Islet of Langerhans (tissue), 1 donor: ENCODE measurements at regions not wholly inside any gene's neighbourhood (a gene's known extent, or its start where the extent isn't known, plus 50 kb on each side); places are given as distances from the start of the nearest gene placed in this dataset.
"Not testable (repeated sequence)": the region's sequence is repeated elsewhere in the genome, so short reads cannot be mapped to it uniquely, and the experiment has no call there.

ENCODE experiments used
- FAIRE-seq: peaks from one replicate; lab custom pipeline; 2011; peaks lifted over from hg19 to GRCh38; lab: Jason Lieb, UNC

DNA sequence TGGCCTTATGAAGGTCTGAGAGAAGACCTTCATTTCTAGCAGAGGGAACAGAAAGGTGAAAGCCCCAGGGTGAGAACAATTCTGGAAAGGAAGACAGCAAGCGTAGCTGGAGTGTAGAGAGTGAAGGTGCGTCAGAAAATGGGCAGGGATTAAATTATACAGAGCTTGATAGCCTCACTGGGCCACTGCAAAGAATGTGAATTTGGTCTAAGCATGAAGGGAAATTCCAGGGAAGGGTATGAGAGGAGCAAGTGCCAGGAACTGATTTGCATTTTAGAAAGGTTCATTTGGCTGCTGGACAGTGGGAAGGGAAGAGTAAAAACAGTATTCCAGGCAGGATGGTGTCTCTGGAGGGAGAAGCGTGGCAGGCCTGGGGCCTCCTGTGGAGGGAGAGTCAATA lies 274.1 kb upstream of the ASIC2 start:
- no peak for FAIRE-seq

DNA sequence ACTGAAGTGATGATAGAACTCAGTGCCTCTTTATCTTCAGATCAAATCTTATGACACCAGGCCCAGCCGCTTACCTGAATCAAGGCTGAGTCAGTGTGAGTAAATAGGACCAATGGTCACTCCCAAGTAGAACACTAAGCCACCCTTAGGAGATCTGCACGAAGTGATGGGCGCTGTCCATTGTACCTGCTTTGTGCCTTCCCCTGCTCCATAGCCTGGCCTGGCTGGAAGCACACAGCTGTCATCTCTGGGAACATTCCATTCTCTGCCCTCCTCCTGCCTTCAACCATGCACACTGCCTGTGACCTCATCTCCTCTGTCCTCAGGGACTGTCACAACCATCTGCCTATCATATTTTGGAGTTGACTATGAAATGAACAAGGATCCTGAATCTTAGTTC lies 279.5 kb upstream of the ASIC2 start:
- FAIRE-seq: no peak

DNA sequence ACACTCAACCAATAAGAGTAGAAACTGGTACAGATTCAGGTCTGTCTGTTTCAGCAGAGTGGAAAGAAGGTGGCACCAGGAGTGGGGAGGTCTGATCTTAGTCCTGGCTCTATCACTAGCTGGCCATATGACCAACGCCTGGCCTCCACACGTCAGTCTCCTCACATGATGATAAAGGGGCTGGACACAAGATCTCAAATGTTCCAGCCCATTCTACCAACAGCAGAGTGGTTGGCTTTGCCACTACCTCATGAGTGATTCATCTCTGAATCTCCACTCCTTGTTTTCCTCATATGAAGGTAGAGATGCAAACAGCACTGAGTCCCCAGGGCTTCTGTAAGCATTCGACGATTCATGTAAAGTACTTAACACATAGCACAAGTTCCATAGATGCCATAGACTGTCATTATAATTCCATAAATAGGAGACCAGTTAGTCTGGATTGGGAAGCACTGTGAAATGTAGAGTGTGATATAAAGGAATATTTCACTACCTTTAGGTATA lies 281.9 kb upstream of the ASIC2 start:
- no peak for FAIRE-seq

DNA sequence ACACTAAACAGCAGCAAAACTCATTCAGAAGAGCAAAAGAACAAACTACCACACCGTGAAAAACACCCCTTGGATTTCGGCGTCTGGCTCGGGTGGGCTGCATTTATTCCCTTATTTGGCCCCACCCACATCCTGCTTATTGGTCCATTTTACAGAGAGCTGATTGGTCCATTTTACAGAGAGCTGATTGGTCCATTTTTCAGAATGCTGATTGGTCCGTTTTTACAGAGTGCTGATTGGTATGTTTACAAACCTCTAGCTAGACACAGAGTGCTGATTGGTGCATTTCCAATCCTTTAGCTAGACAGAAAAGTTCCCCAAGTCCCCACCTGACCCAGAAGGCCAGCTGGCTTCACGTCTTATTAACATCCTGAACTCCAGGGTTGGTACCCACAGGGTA lies 286.6 kb upstream of the ASIC2 start:
- not testable (repeated sequence) for FAIRE-seq

DNA sequence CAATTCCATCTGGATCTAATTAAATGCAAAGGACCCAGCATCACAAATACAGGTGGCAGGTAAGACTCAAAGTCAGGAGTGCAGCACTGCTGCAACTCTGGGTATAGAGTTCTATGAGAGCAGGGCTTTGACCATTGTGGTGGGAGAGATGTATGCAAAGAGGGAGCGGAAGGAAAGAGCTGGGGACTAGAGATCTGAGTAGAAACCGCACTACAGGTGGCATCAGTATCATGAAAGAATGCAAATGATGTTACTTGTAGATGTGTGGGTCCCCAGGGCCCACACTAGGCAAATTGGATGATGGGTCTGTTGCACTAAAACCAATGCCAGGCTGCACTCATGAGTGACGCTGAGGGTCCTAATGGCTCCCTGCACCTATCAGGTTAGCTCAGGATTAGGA lies 287.1 kb upstream of the ASIC2 start:
- no peak for FAIRE-seq

DNA sequence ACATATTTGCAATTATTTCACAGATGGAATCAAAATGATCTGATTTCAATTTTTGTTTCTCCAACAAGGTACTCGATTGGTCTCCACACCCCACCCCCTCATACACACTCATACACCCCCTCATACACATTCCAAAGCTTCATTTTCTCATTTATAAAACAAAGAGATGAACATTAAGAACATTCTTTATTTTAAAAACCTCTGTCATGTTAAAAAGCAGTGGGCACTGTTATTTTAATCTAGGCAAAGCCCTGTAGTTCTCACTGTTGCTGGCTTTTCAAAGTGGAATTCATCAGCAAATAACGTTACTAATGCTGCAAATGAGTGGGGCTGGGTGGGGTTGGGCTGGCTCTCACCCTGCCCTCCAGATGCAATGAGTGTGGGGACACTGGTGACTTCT lies 289.6 kb upstream of the ASIC2 start:
- FAIRE-seq: no peak

DNA sequence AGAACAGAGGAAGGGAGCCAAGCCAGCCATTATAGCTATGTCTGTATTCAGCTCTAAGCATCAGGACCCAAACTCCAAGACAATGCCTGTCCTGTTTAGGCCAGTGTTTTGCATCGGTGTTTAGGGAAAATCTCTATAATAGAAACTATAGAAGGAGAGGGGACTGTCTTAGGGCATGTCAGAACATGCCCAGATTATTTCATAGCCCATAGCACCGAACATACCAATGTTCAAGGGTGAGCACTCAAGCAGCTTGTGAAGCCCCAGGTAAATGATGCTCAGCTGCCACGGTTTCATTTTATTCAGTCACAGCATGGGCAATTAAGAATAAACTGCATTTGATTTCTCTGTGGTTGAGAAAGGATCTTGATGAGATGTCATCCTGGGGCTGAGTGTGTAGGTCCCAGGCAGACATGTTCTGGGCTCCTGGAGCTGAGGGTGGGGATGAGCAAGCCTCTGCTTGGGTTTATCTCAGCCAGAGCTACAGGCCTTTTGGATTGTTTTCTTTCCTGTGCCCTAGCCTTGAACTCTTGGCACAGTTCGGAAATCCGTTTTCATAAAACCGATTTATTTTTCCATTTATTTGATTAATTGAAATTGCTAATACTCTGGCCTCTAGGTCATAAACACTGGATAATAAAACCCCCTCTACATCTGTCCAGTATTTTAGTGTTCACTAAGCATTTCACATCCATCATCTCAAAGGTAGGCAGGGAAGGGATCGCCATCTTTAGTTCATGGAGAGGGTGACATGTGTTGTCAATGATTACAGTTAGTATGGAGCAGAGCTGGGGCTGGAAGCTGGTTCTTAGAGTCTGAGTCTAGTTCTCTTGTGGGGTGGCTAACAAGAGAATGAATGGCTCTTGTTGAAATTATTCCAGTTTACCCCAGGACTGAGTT lies 290.7 kb upstream of the ASIC2 start:
- no peak for FAIRE-seq

DNA sequence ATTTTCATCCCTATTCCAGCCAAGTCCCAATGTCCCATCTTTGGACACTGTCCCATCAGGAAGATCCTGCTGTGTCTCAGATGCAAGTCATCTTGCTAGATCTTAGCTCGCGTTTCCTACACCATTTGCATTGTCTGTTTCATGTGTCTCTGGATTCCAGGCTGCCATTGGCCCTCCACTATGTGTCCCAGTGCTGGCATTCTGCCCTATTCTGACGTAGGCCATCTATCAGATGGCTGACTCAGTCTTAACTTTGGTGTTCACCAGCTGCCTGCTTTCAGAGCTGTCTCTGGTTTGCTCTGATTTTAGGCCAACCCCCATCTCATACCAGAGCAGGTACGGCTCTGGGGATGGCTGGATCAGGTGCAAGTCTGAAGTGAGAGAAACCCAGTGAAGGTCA lies 300.9 kb upstream of the ASIC2 start:
- FAIRE-seq: no peak

DNA sequence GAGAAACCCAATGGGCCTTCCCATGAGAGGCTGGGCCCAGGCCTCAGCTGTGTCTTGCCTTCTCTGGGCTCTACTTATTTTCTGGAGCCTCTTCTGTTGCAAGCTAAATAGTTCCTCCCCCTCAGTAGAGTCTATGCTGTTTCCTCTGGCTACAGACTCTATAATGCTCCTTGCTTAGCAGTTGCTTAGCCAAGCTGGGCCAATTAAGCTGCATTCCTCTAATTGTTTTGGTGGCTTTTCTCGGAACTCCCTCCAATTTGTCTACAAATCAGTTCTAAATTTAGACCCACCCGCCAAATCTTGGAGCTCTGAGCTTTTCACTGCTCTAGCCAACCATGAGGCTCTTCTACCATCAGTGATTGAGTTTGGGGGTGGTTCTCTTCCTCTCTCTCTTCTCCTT lies 302.7 kb upstream of the ASIC2 start:
- no peak for FAIRE-seq

DNA sequence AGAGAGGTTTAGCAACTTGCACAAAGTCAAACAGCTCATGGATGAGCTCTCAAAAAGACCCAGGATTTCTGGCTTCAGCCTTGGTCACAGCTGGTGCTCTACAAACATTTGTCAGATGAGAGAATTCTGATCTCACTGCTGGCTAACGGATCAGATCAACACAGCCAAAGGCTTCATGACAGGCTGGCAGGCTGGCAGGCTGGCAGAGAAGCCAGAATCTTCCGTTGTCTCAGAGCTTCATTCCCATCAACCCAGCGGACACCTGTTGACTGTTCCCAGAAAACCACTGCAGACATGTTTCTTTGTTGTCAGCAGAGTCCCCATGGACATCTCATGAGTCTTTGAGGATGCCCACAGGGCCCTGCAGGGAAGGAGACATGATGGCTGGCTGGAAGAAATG lies 303.8 kb upstream of the ASIC2 start:
- FAIRE-seq: no peak

DNA sequence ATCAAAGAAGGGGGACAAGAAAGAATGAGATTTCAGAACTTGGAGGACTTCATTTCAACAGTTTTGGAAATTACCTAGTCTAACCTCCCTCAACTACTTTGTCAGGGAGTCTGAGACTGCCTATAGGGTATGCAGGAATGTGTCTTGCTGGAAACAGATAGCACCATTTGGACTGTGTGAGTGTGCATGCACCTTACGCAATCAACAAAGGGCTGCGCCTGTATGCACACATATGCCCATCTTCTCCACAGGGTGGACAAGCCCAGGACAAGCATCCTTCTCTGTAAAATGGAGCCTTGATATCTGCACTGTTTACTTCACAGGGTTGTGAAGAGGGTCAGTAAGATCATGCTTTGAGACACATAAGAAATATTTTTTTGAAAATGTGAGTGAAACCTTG lies 305.7 kb upstream of the ASIC2 start:
- FAIRE-seq: no peak

DNA sequence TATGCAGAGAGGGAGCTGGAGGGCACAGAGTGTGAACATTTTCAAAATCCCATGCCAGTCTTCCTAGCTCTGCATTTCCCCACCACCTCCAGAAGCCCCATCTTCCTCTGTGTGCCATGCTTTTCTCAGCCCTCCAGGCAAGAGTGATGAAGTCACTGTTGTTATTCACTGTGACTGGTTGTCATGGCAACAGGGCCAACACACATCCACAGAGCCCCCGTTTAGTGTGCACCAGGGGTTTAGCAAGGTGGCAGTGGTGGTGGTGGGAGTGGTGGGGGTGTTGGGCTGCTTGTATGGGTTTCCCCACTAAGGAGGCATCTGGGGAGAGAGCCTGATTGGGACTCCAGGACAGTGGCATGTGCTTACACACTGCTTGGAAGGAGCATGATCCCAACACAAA lies 309.9 kb upstream of the ASIC2 start:
- FAIRE-seq: no peak

DNA sequence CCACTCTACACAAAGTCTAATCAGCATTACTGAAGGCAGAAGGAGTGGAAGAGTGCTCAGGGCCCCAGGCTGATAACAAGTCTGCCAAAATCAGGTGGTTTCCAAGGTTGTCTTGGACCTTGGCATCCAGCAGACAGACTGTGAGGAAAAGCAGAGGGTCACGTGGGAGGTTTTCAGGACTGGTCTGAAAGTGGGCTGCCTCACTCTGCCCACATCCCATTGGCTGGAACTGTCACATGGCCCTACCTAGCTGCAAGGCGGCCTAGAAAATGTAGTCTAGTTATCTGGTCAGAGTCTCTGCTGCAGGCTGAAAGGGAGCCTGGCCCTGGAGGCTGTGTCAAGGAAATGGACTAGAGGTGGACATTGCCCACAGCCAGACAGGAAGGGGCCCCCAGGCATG lies 310.7 kb upstream of the ASIC2 start:
- FAIRE-seq: no peak

DNA sequence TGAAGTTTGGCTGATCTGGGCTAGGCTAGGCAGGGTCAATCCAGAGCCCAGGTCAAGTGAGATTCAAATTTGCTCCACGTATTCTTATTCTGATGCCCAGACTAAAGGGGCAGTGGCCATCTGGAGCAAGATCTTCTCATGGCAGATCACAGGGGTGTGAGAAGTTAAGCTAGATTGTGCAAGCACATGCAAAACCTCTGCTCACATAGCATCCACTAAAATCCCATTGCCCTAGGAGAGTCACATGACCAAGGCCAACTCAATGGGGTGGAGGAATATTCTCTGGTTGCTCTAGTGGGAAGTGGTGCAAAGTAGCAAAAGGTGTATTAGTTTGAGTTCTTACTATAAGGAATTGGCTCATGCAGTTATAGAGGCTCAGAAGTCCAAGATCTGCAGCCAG lies 318.4 kb upstream of the ASIC2 start:
- FAIRE-seq: no peak

DNA sequence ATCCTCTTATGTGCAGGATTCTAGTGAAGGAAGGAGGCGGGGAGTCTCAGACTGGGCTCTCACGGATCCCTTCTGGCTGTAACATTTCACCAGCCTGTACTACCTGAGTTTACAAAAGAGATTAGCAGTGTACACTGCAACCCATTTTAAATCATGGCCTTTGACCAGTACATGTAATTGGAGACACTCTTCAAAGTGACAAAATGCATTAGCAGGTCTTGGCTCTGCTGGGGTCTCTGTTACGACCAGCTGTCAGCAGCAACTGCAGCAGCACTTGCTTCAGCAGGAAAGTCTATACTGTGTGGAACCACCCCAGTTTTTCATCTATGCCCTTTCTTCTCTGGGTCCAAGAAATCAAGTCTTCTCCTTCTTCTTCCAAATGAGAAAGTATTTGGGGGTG lies 322.8 kb upstream of the ASIC2 start:
- FAIRE-seq: no peak

DNA sequence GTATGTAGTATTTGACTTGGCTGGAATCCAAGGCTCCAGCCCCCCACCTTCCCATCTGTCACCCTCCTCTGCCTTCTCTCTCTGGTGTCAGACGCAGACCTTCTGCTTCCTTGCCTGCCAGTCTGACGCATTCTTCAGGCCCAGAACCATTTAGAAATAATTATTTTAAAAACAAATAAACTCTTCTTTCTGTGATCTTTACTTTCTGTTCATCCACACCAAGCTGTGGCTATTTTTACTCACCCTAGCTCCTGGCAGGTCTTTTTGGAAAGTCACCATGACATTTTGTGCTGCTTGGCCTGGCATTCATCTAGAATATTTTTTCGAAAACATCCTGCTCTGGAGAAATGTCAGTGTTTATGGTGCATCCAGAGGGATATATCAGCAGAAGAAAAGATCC lies 330.7 kb upstream of the ASIC2 start:
- FAIRE-seq: no peak

DNA sequence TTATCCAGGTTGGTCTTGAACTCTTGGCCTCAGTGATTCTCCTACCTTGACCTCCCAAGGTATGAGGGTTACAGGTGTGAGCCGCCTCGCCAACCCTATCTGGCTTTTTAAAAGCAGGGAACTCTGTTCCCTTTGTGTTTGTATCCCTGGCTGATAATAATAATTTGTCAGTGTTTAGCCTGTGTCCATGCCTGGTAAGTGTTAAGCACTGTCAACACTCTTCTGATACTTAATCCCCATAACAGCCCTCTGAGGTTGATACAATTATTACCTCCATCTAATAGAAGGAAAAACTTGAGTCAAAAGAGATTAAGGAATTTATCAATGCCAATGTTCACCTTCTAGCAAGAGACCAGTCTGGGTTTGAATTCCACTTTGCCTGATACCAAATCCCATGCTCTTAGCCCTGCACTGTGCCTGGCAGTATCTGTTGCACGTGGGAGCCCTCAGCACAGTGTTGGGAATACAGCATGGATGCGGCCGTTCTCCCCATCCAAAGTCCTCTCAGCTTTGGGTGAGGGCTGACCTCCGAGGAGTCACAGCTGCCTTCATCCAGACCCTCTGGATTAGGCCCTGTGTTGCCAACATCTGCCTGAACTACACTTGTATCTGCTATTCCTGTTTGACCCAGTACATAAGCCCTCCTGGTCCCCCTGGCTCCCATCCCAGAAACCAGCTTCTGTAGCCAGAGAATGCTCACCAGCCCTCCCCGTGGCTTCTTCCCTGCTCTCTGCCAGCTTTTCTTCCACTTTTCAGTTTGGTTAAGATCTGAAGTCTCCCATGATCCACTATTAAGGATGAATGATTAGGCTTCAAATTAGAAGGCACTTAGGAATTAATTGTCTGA lies 335.6 kb upstream of the ASIC2 start:
- FAIRE-seq: no peak

DNA sequence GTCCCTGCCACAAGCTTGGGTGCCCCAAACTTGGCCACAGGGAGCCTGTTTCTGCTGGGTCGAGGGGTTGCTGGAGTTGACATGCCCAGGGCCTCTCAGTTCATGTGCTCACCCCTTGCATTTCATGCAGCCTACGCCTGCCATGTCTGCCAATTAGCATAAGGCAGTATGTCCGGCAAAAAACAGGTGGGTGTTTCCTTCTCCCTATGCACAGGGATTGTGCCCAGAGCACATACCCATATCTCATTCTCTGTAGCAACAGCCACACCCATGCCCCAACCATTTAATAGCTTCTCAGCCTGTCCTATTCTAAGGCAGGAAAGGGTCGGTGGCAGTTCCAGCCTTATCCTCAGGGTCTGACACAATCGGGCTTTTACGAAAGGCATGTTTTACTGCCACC lies 340.4 kb upstream of the ASIC2 start:
- no peak for FAIRE-seq

DNA sequence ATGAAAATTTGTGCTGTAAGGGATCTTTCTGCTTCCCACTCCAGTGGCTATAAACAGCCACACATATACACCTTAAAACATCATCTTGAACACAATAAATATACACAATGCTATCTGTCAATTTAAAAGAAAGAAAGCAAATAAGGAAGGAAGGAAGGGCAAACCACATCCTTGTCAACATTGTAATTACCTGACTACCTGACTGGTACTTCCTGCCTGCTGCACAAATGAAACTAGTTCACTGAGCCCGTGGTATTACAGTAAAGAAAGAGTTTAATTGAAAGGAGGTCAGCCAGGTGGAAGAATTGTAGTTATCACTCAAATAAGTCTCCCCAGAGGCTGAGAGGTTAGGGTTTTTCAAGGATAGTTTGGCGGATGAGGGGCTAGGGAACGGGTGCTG lies 344.4 kb upstream of the ASIC2 start:
- FAIRE-seq: no peak

DNA sequence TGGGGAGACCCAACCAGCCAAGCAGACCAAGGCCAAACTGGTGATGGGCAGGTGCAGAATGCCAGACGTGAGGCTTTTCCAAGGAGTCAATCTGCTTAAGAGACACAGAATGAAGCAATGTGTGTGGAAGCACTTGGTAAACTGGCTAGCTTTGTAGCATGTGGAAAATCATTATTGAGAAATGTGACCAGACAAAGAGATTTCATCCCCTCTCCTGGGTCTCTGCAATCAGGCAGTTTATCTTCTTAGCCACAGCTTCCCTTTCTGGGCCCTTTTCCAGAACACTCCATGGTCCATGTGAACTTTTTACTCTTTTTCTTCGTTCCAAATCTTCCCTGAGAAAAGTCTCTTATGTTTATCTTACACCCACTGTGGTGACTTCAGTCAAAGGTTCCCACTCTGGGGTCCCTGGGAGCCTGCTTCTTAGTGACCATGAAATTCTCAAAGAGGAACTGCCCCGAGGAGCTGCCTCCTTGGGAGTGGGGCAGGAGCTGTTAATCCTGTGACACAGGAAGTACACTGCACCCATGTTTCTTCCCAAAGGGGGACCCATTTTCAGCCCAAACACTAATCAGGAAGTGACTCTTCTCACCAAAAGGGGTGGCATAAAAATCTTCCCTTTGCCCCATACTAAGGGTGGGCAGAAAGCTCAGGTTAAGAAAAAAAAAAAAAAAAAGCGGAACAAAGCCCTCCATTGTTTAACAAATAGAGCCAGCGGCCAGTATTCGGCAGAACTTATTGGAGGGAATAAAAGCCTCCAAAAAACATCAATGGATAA lies 346.2 kb upstream of the ASIC2 start:
- FAIRE-seq: no peak

DNA sequence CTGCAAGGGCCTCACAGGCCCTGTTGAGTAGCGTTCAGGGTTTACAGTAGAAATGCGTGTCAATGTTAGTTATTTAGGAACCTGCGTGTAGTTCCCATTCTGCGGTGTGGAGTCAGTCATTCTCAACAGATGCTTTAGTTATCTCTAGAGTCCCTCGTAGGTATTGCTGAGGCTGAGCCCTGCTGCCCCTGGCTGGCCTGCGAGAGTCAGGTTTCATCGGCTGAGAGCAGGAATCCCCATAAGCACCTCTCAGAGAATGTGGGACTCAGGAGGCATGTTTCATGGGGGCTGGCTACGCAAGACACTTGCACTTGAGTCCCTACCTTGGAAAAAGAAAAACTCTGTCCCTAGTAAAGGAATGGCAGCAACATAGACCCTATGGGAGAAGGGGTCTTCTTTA lies 347.5 kb upstream of the ASIC2 start:
- no peak for FAIRE-seq

DNA sequence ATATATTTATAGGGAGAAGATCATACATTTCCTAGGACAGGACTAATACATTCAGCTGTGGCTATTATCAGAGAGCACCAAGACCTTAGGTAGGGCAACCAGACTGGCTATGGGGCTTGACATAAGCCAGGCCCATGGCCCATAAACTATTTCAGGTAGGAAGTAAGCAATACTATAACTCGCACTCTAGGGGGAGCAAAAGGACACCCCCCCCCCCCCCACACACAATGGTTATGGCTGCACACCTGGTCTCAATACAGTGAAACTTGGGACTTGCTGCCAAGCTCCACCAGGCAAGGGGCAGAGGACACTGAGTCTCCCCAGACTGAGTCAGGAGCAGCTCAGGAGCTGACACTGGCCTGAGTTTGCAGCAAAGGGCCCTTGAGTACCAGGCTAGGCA lies 348.9 kb upstream of the ASIC2 start:
- FAIRE-seq: no peak

DNA sequence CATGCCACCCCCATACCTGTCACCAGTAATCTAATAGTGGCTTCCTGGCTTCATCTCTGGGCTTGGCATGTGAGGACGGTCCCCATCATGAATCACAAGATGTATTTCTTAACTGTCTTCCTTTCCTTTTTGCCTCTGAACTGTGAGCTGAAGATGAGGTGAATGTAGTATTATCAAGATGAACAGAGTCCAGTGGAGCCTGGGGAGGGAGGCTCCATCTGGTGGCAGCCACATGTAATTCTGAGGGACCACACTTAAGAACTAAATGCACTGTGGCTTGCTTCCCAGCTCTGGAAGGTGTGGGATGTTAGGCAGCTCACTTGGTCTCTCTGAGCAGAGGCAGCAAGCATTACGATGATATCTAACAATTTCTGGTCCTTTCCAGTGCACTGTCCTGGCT lies 354.9 kb upstream of the ASIC2 start:
- no peak for FAIRE-seq
